ENCODE measurements at regions not wholly inside any gene's neighbourhood (a gene's known extent, or its start where the extent isn't known, plus 50 kb on each side); places are given as distances from the start of the nearest gene placed in this dataset.
A peak's percentile ranks its signal among the peaks of the same experiment; 100 is the strongest.

- Histone ChIP-seq H3K4me3 (ENCODE audit: low read depth, low read length) (no peak overlapping the region), H3K27me3 (ENCODE audit: control insufficient read depth, insufficient read depth, low read length) (no peaks in the 10 kb centered on the region), H3K36me3 (ENCODE audit: control insufficient read depth, insufficient read depth, low read length) (no peaks in the 10 kb centered on the region)
- no peak for TF ChIP-seq CTCF (IDR thresholded peaks at IDR 0.05; ENCODE audit: insufficient read depth, low read length, poor library complexity, severe bottlenecking)
- DNase-seq (ENCODE audit: low read depth): no peak
These were observed 101.6 kb downstream of the SLC4A3 start for GRCh38 chr2:219728991-219729487.

- no peak for TF ChIP-seq CTCF (IDR thresholded peaks at IDR 0.05; ENCODE audit: insufficient read depth, low read length, poor library complexity, severe bottlenecking)
- no peak for DNase-seq (ENCODE audit: low read depth)
These were observed 103.7 kb downstream of the SLC4A3 start for GRCh38 chr2:219731173-219731572.

GRCh38 chr2:219733106-219733505 lies 105.7 kb downstream of the SLC4A3 start:
- H3K4me3 ChIP-seq (ENCODE audit: low read depth, low read length): no peak overlapping the region
- no peaks in the 10 kb centered on the region for H3K36me3 ChIP-seq (ENCODE audit: control insufficient read depth, insufficient read depth, low read length)
- no peaks in the 10 kb centered on the region for H3K27me3 ChIP-seq (ENCODE audit: control insufficient read depth, insufficient read depth, low read length)
- no peak for TF ChIP-seq CTCF (IDR thresholded peaks at IDR 0.05; ENCODE audit: insufficient read depth, low read length, poor library complexity, severe bottlenecking)
- no peak for DNase-seq (ENCODE audit: low read depth)

More at GRCh38 chr2:219731173-219731572, 103.7 kb downstream of the SLC4A3 start:
- Histone ChIP-seq H3K27me3 (ENCODE audit: control insufficient read depth, insufficient read depth, low read length) (no peaks in the 10 kb centered on the region), H3K36me3 (ENCODE audit: control insufficient read depth, insufficient read depth, low read length) (no peaks in the 10 kb centered on the region), H3K4me3 (ENCODE audit: low read depth, low read length) (no peak overlapping the region)

- H3K27me3 ChIP-seq (ENCODE audit: control insufficient read depth, insufficient read depth, low read length): no peaks in the 10 kb centered on the region
- no peak for TF ChIP-seq CTCF (IDR thresholded peaks at IDR 0.05; ENCODE audit: insufficient read depth, low read length, poor library complexity, severe bottlenecking)
- DNase-seq (ENCODE audit: low read depth): no peak
- H3K4me3 ChIP-seq (ENCODE audit: low read depth, low read length): no peak overlapping the region
- no peaks in the 10 kb centered on the region for H3K36me3 ChIP-seq (ENCODE audit: control insufficient read depth, insufficient read depth, low read length)
These were observed 106.3 kb downstream of the SLC4A3 start for GRCh38 chr2:219733746-219734145.

- TF ChIP-seq CTCF (IDR thresholded peaks at IDR 0.05; ENCODE audit: insufficient read depth, low read length, poor library complexity, severe bottlenecking): peak; percentile 54
- DNase-seq (ENCODE audit: low read depth): no peak
- H3K36me3 ChIP-seq (ENCODE audit: control insufficient read depth, insufficient read depth, low read length): no peaks in the 10 kb centered on the region
These were observed 108.8 kb downstream of the SLC4A3 start for GRCh38 chr2:219736209-219736608.

GRCh38 chr2:219737270-219737691 lies 109.9 kb downstream of the SLC4A3 start:
- DNase-seq (ENCODE audit: low read depth): no peak
- H3K36me3 ChIP-seq (ENCODE audit: control insufficient read depth, insufficient read depth, low read length): no peaks in the 10 kb centered on the region
- H3K4me3 ChIP-seq (ENCODE audit: low read depth, low read length): no peak overlapping the region
- peak; percentile 43 for TF ChIP-seq CTCF (IDR thresholded peaks at IDR 0.05; ENCODE audit: insufficient read depth, low read length, poor library complexity, severe bottlenecking)
- H3K27me3 ChIP-seq (ENCODE audit: control insufficient read depth, insufficient read depth, low read length): no peaks in the 10 kb centered on the region

More at GRCh38 chr2:219736209-219736608, 108.8 kb downstream of the SLC4A3 start:
- H3K27me3 ChIP-seq (ENCODE audit: control insufficient read depth, insufficient read depth, low read length): no peaks in the 10 kb centered on the region
- no peak overlapping the region for H3K4me3 ChIP-seq (ENCODE audit: low read depth, low read length)

Measured in kidney epithelial cell (primary cell).